Activated naive CD4-positive, alpha-beta T cell treated with anti-CD3 and anti-CD28 coated beads, Interleukin-2, amount 10 ng/mL, durations not matched to agents 7 days and 5 days (primary cell): ENCODE measurements at regions not wholly inside any gene's neighbourhood (a gene's known extent, or its start where the extent isn't known, plus 50 kb on each side); places are given as distances from the start of the nearest gene placed in this dataset.
"Not testable (repeated sequence)": the region's sequence is repeated elsewhere in the genome, so short reads cannot be mapped to it uniquely, and the experiment has no call there.

Experiments used
- CTCF ChIA-PET: fragments of 350-600 bp; sonication (Branson Sonifier 250); formaldehyde crosslinking; loops from one replicate; lab custom pipeline; 2021; ENCODE audit warnings: antibody characterized with exemption; lab: Charles Lee
- DNase-seq: peaks from one replicate; pipeline ENCODE4 v3.0.0-alpha.2; 2020
- H3K27ac Mint-ChIP-seq: one replicate; pipeline ENCODE4 v1.8.0; 2021; ENCODE audit warnings: mild to moderate bottlenecking, moderate library complexity, mixed read lengths
- H3K27me3 Mint-ChIP-seq: one replicate; pipeline ENCODE4 v1.8.0; 2021; ENCODE audit warnings: mild to moderate bottlenecking, mixed read lengths
- H3K36me3 Mint-ChIP-seq: one replicate; pipeline ENCODE4 v1.8.0; 2021; ENCODE audit warnings: mixed read lengths
- H3K4me1 Mint-ChIP-seq: one replicate; pipeline ENCODE4 v1.8.0; 2021; ENCODE audit warnings: mixed read lengths
- H3K4me3 Mint-ChIP-seq: one replicate; pipeline ENCODE4 v1.8.0; 2021; ENCODE audit warnings: mild to moderate bottlenecking, moderate library complexity, mixed read lengths
- H3K9me3 Mint-ChIP-seq: one replicate; pipeline ENCODE4 v1.8.0; 2021; ENCODE audit warnings: mixed read lengths

DNA sequence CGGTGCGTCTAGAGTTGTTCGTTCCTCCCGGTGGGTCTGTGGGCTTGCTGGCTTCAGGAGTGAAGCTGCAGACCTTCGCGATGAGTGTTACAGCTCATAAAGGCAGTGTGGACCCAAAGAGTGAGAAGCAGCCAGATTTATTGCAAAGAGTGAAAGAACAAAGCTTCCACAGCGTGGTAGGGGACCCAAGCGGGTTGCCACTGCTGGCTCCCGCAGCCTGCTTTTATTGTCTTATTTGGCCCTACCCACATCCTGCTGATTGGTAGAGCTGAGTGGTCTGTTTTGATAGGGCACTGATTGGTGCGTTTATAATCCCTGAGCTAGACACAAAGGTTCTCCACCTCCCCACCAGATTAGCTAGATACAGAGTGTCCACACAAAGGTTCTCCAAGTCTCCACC, 250.4 kb downstream of the GJA1 start:
- H3K36me3 Mint-ChIP-seq, CTCF ChIA-PET, H3K27me3 Mint-ChIP-seq, H3K9me3 Mint-ChIP-seq, H3K27ac Mint-ChIP-seq, DNase-seq, H3K4me3 Mint-ChIP-seq, H3K4me1 Mint-ChIP-seq: not testable (repeated sequence)

DNA sequence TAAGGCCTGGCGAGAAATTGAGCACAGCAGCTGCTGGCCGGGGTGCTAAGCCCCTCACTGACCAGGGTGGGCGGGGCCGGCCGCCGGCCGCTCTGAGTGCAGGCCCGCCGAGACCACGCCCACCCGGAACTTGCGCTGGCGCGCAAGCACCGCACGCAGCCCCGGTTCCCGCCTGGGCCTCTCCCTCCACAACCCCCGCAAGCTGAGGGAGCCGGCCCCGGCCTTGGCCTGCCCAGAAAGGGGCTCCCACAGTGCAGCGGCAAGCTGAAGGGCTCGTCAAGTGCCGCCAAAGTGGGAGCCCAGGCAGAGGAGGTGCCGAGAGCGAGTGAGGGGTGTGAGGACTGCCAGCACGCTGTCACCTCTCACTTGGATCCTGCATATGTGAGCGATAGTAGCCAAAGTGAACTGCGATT, 251.2 kb downstream of the GJA1 start:
- Mint-ChIP-seq H3K9me3 (no peaks in the 10 kb centered on the region), H3K4me3 (no peak overlapping the region), H3K27me3 (no peaks in the 10 kb centered on the region), H3K36me3 (no peaks in the 10 kb centered on the region), H3K4me1 (peaks cover 7% of the 10 kb centered on the region), H3K27ac (no peak overlapping the region)
- DNase-seq: no peak
- CTCF ChIA-PET: no interaction called here

DNA sequence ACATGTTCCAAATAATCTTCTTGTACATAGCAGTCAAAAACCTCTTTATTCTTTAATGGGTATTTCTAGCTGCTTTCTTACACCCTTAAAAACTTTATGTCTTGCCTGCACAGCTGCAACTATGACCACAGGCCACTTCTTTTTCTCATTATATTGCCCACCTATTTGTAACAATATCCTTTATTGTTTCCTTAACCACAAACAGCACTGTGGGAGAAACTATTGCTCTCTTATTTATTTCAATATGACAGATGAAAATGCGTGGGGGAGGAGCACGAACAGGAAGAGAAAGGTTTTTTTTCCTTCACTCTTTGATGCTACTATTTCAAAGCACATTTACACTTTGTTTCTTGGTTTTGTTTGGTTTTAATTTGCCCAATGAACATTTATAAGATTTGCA, 253.5 kb downstream of the GJA1 start:
- H3K36me3 Mint-ChIP-seq: no peaks in the 10 kb centered on the region
- no peak overlapping the region for H3K4me3 Mint-ChIP-seq
- no peaks in the 10 kb centered on the region for H3K9me3 Mint-ChIP-seq
- no peak for DNase-seq
- CTCF ChIA-PET: no interaction called here
- H3K27me3 Mint-ChIP-seq: no peaks in the 10 kb centered on the region
- H3K27ac Mint-ChIP-seq: no peak overlapping the region
- H3K4me1 Mint-ChIP-seq: peaks cover 7% of the 10 kb centered on the region

DNA sequence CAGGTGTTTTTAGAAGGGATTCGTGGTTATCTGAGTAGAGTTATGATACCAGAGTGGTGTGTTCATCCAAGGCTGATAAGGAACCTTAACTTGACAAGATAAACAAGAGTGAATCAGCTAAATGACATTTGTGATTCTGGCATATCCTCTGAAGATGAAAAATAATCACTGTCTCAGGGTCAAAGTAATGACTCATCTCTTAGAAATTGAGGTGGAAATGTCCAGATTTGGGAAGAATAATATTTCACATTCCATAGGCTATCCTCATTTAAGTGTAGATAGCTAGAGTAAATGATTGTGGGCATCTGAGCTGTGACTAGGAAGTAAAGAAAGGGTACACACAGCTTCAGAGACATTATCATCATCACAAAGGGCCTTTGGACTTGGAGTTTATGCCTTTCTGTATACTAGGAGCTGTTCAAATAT, 255.7 kb downstream of the GJA1 start:
- peaks cover 7% of the 10 kb centered on the region for H3K4me1 Mint-ChIP-seq
- no peaks in the 10 kb centered on the region for H3K36me3 Mint-ChIP-seq
- no peak overlapping the region for H3K27ac Mint-ChIP-seq
- CTCF ChIA-PET: no interaction called here
- H3K4me3 Mint-ChIP-seq: no peak overlapping the region
- no peak for DNase-seq
- H3K9me3 Mint-ChIP-seq: no peaks in the 10 kb centered on the region
- no peaks in the 10 kb centered on the region for H3K27me3 Mint-ChIP-seq

DNA sequence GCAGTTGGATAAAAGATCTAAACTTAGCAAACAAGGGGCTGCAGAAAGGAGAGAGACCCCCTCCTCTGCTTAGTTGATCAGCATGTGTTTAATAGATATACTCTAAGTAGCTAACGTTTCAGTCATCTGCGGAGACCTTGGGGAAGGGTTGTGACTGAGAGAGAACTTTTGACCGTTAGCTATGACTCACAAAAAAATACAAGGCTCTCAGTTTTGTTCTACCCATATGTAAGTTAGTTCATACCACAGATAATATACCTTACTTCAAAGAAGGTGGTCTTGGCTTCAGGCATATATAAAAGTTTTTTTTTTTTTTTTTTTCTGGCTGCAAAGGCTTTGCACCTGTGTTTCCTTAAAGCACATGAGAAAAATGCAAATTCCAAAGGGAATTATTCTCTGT, 258.9 kb downstream of the GJA1 start:
- H3K4me3 Mint-ChIP-seq: no peak overlapping the region
- no peak overlapping the region for H3K27ac Mint-ChIP-seq
- no peaks in the 10 kb centered on the region for H3K36me3 Mint-ChIP-seq
- CTCF ChIA-PET: no interaction called here
- no peaks in the 10 kb centered on the region for H3K27me3 Mint-ChIP-seq
- H3K4me1 Mint-ChIP-seq: peaks cover 2% of the 10 kb centered on the region
- no peaks in the 10 kb centered on the region for H3K9me3 Mint-ChIP-seq
- no peak for DNase-seq

DNA sequence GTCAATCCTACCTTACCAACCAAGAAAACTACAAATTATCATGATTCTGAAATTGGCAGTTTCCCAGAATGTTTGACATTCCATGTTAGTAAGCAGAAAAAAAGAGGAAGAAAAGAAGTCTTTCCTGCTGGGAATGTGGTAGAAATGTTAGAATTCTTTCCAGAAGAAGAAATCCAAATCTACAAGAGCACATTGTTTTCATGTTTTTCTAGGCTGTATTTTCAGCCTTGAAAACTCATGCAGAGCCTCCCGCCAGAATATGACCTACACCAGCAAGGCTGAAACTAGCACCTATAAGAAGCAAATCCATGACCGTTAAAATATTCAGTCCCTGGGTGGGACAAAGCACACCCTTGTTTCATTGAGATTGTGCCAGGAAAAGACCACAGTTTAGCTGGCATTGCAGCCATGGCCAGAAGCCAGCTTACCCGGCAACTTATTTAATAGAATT, 259.4 kb downstream of the GJA1 start:
- Mint-ChIP-seq H3K9me3 (no peaks in the 10 kb centered on the region), H3K27ac (no peak overlapping the region), H3K4me3 (no peak overlapping the region), H3K27me3 (no peaks in the 10 kb centered on the region), H3K36me3 (no peaks in the 10 kb centered on the region), H3K4me1 (peaks cover under 1% of the 10 kb centered on the region)
- no peak for DNase-seq
- CTCF ChIA-PET: no interaction called here

DNA sequence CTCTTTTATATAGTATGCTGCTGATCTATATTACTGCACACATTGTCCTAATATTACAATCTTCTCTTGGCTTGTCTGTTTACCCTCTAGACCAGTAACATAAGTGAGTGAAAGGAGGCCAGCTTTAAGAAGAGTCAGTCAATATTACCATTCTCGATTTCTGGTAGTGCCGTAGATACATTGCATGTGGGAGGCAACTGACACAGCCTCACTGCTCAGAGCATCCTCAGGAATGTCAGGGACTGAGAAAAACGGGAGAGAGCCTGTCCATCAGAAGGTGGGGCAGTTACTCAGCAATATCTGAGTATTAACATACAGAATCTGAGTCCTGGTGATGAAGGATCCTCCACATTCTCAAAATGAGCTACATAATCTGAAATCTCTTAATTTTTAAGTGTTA, 259.9 kb downstream of the GJA1 start:
- DNase-seq: no peak
- Mint-ChIP-seq H3K36me3 (no peaks in the 10 kb centered on the region), H3K4me1 (no peaks in the 10 kb centered on the region), H3K27me3 (no peaks in the 10 kb centered on the region), H3K27ac (no peak overlapping the region), H3K4me3 (no peak overlapping the region), H3K9me3 (no peaks in the 10 kb centered on the region)
- CTCF ChIA-PET: no interaction called here

DNA sequence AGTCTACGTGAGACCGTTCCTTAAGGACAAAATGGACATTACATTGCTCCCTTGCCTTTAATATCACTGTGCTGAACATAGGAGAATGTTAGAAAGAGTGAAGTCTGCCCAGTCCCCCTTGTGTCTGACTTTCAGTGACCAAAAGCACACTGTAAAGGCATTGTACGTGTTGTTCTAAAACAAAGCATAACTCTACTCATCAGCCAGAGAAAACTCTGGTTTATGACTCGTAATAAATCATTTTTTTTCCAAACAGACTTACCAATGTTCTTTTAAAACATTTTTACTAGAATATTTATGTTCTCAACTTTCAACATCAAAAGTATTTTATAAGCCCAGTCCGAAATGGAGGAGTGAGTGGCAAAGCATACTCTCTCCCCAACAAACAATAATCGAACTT, 262.5 kb downstream of the GJA1 start:
- Mint-ChIP-seq H3K4me3 (no peak overlapping the region), H3K4me1 (no peaks in the 10 kb centered on the region), H3K36me3 (no peaks in the 10 kb centered on the region), H3K9me3 (no peaks in the 10 kb centered on the region), H3K27me3 (no peaks in the 10 kb centered on the region), H3K27ac (no peak overlapping the region)
- CTCF ChIA-PET: no interaction called here
- no peak for DNase-seq

DNA sequence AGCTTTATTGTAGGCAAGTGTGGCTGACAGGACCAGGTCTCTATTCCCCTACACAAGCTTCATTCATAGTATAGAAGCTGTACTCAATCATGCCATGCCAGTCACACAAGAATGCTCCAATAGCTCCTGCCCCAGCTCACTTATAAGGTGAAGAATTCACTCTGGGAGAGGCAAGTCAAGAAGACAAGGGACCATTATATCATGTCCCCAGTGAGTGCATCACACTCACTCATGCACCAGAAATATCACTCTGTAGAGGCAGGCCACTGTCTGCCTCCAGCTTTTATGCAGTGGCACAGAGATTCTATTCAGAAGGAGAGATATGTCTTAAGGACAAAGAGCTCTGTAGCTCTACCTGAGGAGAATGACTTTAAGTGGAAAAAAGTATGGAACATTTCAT, 263.2 kb downstream of the GJA1 start:
- Mint-ChIP-seq H3K27me3 (no peaks in the 10 kb centered on the region), H3K27ac (no peak overlapping the region), H3K9me3 (no peaks in the 10 kb centered on the region), H3K36me3 (no peaks in the 10 kb centered on the region), H3K4me3 (no peak overlapping the region), H3K4me1 (no peaks in the 10 kb centered on the region)
- DNase-seq: no peak
- CTCF ChIA-PET: no interaction called here

DNA sequence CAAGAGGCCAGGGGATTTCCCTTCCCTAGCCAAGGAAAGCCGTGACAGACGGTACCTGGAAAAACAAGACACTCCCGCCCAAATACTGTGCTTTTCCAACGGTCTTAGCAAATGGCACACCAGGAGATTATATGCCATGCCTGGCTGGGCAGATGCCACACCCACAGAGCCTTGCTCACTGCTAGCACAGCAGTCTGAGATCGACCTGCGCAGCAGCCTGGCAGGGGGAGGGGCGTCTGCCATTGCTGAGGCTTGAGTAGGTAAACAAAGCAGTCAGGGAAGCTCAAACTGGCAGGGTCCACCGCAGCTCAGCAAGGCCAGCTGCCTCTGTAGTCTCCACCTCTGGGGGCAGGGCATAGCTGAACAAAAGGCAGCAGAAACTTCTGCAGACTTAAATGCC, 267.7 kb downstream of the GJA1 start:
- H3K27me3 Mint-ChIP-seq, CTCF ChIA-PET, H3K9me3 Mint-ChIP-seq, H3K4me1 Mint-ChIP-seq, DNase-seq, H3K4me3 Mint-ChIP-seq, H3K36me3 Mint-ChIP-seq, H3K27ac Mint-ChIP-seq: not testable (repeated sequence)

DNA sequence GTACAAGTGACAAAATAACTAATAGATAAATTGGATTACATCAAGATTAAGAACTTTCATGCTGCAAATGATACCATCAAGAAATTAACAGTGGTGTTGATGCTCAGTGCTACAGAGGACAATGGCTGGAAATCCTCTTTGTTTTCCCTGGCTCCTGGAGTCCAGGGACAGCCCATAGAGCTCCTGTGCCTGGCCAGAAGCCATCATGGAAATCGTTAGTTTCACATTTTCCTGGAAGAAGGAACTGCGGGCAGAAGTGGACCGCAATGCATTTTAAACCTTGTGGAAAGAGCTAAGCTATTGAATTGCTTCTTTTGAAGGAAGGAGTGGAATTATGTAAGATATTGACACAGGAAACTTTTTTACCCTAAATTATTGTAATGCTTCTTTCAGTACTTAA, 276.0 kb downstream of the GJA1 start:
- H3K4me1 Mint-ChIP-seq: no peaks in the 10 kb centered on the region
- H3K36me3 Mint-ChIP-seq: no peaks in the 10 kb centered on the region
- CTCF ChIA-PET: no interaction called here
- no peaks in the 10 kb centered on the region for H3K27me3 Mint-ChIP-seq
- no peak overlapping the region for H3K27ac Mint-ChIP-seq
- no peak for DNase-seq
- H3K4me3 Mint-ChIP-seq: no peak overlapping the region
- no peaks in the 10 kb centered on the region for H3K9me3 Mint-ChIP-seq

DNA sequence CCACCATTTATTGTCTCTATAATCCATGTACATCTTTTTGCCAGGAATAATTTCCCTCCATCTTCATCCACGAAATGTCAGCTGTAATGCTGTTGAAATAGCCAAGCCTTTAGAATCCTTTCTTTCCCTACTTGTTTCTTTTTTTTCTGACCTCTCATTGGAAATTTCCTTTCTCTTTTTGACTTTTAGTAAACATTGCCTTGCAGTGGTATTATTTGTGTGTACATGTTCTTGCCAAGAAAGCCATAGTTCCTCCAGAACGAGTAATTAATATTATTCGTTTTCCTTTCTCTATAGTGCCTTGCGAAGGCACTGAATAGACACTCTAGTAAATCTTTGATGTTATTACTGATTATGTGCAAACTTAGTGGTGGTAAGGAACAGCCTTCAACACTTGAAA, 282.2 kb downstream of the GJA1 start:
- Mint-ChIP-seq H3K9me3 (peaks cover 3% of the 10 kb centered on the region), H3K4me1 (no peaks in the 10 kb centered on the region), H3K4me3 (no peak overlapping the region), H3K36me3 (no peaks in the 10 kb centered on the region), H3K27me3 (no peaks in the 10 kb centered on the region), H3K27ac (no peak overlapping the region)
- DNase-seq: no peak
- CTCF ChIA-PET: no interaction called here

DNA sequence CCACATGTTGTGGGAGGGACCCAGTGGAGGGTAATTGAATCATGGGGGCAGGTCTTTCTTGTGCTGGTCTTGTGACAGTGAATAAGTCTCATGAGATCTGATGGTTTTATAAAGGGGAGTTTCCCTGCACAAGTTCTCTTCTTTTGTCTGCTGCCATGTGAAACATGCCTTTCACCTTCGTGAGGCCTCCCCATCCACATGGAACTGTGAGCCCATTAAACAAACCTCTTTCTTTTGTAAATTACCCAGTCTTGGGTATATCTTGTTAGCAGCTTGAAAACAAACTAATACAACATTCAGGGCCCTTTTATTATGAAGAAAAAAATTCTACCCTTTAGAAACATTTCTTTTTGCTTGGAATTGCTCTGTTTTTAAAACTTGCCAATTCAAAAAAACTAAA, 285.4 kb downstream of the GJA1 start:
- H3K27me3 Mint-ChIP-seq, DNase-seq, H3K9me3 Mint-ChIP-seq, H3K36me3 Mint-ChIP-seq, CTCF ChIA-PET, H3K4me3 Mint-ChIP-seq, H3K27ac Mint-ChIP-seq, H3K4me1 Mint-ChIP-seq: not testable (repeated sequence)

DNA sequence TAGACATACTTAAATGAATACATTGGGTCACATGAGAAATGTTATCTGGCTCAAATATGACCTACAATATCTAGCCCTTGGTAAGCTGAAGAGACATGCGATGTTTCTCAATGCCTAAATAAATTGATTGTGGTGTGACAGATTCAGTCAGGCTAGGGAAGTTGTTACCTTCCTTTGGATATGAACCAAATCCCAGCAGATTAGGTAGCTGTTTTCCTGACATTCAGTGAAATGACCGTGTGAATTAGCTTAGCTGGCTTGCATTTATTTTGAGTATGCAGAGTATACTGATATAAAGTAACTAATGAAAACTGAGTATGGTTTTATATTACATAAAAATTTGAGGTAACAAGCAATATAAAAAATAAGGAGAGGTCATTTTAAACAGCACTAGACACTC, 288.2 kb downstream of the GJA1 start:
- Mint-ChIP-seq H3K4me3 (no peak overlapping the region), H3K9me3 (peaks cover 3% of the 10 kb centered on the region), H3K27me3 (no peaks in the 10 kb centered on the region), H3K27ac (no peak overlapping the region), H3K36me3 (no peaks in the 10 kb centered on the region), H3K4me1 (no peaks in the 10 kb centered on the region)
- no peak for DNase-seq
- CTCF ChIA-PET: no interaction called here

DNA sequence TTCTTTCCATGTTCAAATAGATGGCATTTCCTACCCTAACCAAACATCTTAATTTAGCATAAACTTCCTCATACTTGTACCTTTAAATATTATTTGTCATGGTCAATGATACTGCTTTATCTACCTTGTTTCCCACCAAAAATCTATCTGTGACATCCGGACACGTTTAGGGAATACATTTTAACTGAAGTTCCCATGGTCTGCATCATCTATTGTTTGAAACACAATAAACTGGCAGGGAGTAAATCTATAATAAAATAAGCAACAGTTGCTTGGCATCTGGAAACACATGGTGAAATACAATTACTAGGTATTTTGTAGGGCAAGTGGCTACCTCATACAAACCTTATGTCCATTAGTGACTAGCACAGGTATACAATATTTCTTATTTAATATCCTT, 289.1 kb downstream of the GJA1 start:
- H3K4me3 Mint-ChIP-seq: no peak overlapping the region
- CTCF ChIA-PET: no interaction called here
- H3K27ac Mint-ChIP-seq: no peak overlapping the region
- no peaks in the 10 kb centered on the region for H3K36me3 Mint-ChIP-seq
- H3K9me3 Mint-ChIP-seq: peaks cover 3% of the 10 kb centered on the region
- H3K4me1 Mint-ChIP-seq: no peaks in the 10 kb centered on the region
- DNase-seq: no peak
- H3K27me3 Mint-ChIP-seq: no peaks in the 10 kb centered on the region

DNA sequence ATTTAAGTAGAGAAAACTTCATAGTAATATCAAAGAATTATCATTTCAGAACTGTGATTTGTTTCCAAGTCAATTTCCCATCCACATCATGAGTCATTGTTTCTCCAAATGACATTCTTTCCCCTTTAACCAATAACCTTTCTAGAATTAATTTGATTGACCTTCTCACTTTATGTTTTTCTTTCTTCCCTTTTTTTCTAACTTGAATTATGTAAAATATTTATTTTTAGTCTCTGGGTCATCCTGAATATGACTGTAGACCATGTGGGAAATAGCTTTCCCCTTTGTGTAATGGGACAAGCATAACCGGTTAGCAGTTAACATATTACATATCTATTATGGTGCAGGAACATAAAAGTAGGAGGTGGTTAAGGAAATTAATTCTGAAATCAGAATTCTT, 291.1 kb downstream of the GJA1 start:
- DNase-seq: no peak

More for the DNA sequence above, 291.1 kb downstream of the GJA1 start:
- H3K27me3 Mint-ChIP-seq: no peaks in the 10 kb centered on the region
- H3K27ac Mint-ChIP-seq: no peak overlapping the region
- no peaks in the 10 kb centered on the region for H3K4me1 Mint-ChIP-seq
- CTCF ChIA-PET: no interaction called here
- H3K9me3 Mint-ChIP-seq: peaks cover 11% of the 10 kb centered on the region
- H3K4me3 Mint-ChIP-seq: no peak overlapping the region
- no peaks in the 10 kb centered on the region for H3K36me3 Mint-ChIP-seq
